Psoas muscle (tissue), 7 donors: ENCODE measurements at regions not wholly inside any gene's neighbourhood (a gene's known extent, or its start where the extent isn't known, plus 50 kb on each side); places are given as distances from the start of the nearest gene placed in this dataset.

Experiments
- ATAC-seq, 4 donors: fragments of 200-7000 bp; cut with Tn5 transposase; one replicate each; pipeline ENCODE4 v1.9.1; 2020; ENCODE audit warnings: moderate library complexity in 3 of 4, mild to moderate bottlenecking in 2 of 4
- DNase-seq, 2 donors: peaks; one replicate each; pipeline ENCODE4 v3.0.0-alpha.2; 2020
- H3K27ac ChIP-seq: fragments of 200-600 bp; one replicate; pipeline ENCODE4 v1.8.0; 2022
- H3K27me3 ChIP-seq, 3 donors: fragments of 200-600 bp in 1 of 3; one replicate each; pipeline versions ENCODE4 v1.6.1 to v1.8.0; 2013 to 2022; ENCODE audit warnings: low read length in 2 of 3, mild to moderate bottlenecking in 2 of 3, moderate library complexity in 1 of 3; ENCODE audit not compliant: insufficient read depth in 3 of 3
- H3K36me3 ChIP-seq, 2 donors: fragments of 200-600 bp in 1 of 2; one replicate each; pipeline versions ENCODE4 v1.6.1 to v1.8.0; 2013 to 2022; ENCODE audit warnings: low read depth in 1 of 2, mild to moderate bottlenecking in 1 of 2, moderate library complexity in 1 of 2; ENCODE audit not compliant: insufficient read depth in 1 of 2
- H3K4me1 ChIP-seq: fragments of 200-600 bp; one replicate; pipeline ENCODE4 v1.8.0; 2022
- H3K4me3 ChIP-seq: fragments of 200-600 bp; one replicate; pipeline ENCODE4 v1.8.0; 2022; ENCODE audit warnings: mild to moderate bottlenecking
- H3K9me3 ChIP-seq: fragments of 200-600 bp; one replicate; pipeline ENCODE4 v1.8.0; 2022
- WGBS, 3 donors: extraction: QIAGEN DNeasy Blood & Tissue Kit; methylation state at CpG; one replicate each; pipeline versions ENCODE4 v1.1.6 to v1.1.7; 2013; 5-methylcytosine and 5-hydroxymethylcytosine counted together
- intact Hi-C, 2 donors: fragments of 100-400 bp; cut with DNase I; formaldehyde crosslinking; loops; one replicate each; pipeline versions ENCODE4 v1.11.0 to v1.14.2; 2022
- TF ChIP-seq, protein P1 (sequence below): fragments of 200-600 bp; IDR thresholded peaks from one replicate; pipeline ENCODE4 v1.8.0; 2022; ENCODE audit warnings: antibody characterized with exemption
- donor health status: healthy with polysubstance abuse.
- donor health status: DM: no; HTN: no; CAD: no; lungs with moderate emphysema.
- donor health status: Bipolar disorder and iron deficiency.
- donor health status: healthy.
- donor health status: DM: yes; HTN: yes; CAD: no.
- donor health status: DM: no; HTN: no; CAD: no.
- donor health status: DM: yes; HTN: yes; CAD: no.

- ATAC-seq = no peak
- DNase-seq = no peak
Observed at GRCh38 chr4:181601103-181601502, 642.1 kb upstream of the TENM3 start.

GRCh38 chr4:181604546-181604945 is 638.7 kb upstream of the TENM3 start:
- ATAC-seq (no peak), DNase-seq (no peak)
- H3K27ac ChIP-seq = no peak overlapping the region
- H3K36me3 ChIP-seq = no peaks in the 10 kb centered on the region
- intact Hi-C loops = no loop called here
- no peak overlapping the region for H3K4me3 ChIP-seq
- TF ChIP-seq, protein P1, sequence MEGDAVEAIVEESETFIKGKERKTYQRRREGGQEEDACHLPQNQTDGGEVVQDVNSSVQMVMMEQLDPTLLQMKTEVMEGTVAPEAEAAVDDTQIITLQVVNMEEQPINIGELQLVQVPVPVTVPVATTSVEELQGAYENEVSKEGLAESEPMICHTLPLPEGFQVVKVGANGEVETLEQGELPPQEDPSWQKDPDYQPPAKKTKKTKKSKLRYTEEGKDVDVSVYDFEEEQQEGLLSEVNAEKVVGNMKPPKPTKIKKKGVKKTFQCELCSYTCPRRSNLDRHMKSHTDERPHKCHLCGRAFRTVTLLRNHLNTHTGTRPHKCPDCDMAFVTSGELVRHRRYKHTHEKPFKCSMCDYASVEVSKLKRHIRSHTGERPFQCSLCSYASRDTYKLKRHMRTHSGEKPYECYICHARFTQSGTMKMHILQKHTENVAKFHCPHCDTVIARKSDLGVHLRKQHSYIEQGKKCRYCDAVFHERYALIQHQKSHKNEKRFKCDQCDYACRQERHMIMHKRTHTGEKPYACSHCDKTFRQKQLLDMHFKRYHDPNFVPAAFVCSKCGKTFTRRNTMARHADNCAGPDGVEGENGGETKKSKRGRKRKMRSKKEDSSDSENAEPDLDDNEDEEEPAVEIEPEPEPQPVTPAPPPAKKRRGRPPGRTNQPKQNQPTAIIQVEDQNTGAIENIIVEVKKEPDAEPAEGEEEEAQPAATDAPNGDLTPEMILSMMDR = no peak
- no peaks in the 10 kb centered on the region for H3K4me1 ChIP-seq
- 74 to 86% (median 78%) methylated on average over 4 of the region's 4 CpGs for WGBS, 3 donors
- no peaks in the 10 kb centered on the region for H3K9me3 ChIP-seq
- no peaks in the 10 kb centered on the region for H3K27me3 ChIP-seq

More at GRCh38 chr4:181601103-181601502, 642.1 kb upstream of the TENM3 start:
- 58 to 75% (median 59%) methylated on average over 2 of the region's 2 CpGs for WGBS, 3 donors
- H3K4me1 ChIP-seq = no peaks in the 10 kb centered on the region
- no peak overlapping the region for H3K4me3 ChIP-seq
- no peaks in the 10 kb centered on the region for H3K9me3 ChIP-seq
- H3K36me3 ChIP-seq = no peaks in the 10 kb centered on the region
- H3K27ac ChIP-seq = no peak overlapping the region
- H3K27me3 ChIP-seq = no peaks in the 10 kb centered on the region
- intact Hi-C loops = no loop called here
- TF ChIP-seq, protein P1 = no peak

DNA sequence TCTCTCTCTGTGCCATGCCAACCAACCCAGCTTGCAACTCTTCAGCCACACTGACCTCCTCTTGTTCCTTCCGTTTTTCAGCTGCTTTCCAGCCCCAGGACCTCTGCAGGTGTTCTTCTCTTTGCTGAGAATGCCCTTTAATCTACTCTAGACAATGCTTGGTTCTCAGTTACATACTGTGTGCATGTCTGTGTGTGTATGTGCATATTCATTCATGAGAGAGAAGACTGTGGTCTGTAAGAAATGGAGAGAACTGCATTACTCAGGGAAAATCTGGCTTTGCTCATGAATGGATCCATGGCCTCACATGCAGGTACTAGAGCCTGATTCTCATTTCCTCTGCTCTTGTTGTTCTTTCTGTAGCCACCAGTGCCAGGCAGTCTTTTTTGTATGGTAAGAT is 636.9 kb upstream of the TENM3 start:
- Histone ChIP-seq H3K27me3 (no peaks in the 10 kb centered on the region), H3K4me3 (no peak overlapping the region), H3K4me1 (no peaks in the 10 kb centered on the region), H3K9me3 (no peaks in the 10 kb centered on the region), H3K36me3 (no peaks in the 10 kb centered on the region), H3K27ac (no peak overlapping the region)
- 55 to 64% (median 56%) methylated on average over 1 of the region's 1 CpG for WGBS, 3 donors
- ATAC-seq (no peak), DNase-seq (no peak)
- TF ChIP-seq, protein P1 = no peak
- intact Hi-C loops = no loop called here

GRCh38 chr4:181608181-181608580 is 635.0 kb upstream of the TENM3 start:
- Histone ChIP-seq H3K27ac (no peak overlapping the region), H3K36me3 (no peaks in the 10 kb centered on the region), H3K9me3 (no peaks in the 10 kb centered on the region), H3K4me1 (no peaks in the 10 kb centered on the region), H3K4me3 (no peak overlapping the region), H3K27me3 (no peaks in the 10 kb centered on the region)
- no peak for DNase-seq
- TF ChIP-seq, protein P1 = no peak
- intact Hi-C loops = no loop called here
- no peak for ATAC-seq
- 27 to 34% (median 33%) methylated on average over 2 of the region's 2 CpGs for WGBS, 3 donors

DNA sequence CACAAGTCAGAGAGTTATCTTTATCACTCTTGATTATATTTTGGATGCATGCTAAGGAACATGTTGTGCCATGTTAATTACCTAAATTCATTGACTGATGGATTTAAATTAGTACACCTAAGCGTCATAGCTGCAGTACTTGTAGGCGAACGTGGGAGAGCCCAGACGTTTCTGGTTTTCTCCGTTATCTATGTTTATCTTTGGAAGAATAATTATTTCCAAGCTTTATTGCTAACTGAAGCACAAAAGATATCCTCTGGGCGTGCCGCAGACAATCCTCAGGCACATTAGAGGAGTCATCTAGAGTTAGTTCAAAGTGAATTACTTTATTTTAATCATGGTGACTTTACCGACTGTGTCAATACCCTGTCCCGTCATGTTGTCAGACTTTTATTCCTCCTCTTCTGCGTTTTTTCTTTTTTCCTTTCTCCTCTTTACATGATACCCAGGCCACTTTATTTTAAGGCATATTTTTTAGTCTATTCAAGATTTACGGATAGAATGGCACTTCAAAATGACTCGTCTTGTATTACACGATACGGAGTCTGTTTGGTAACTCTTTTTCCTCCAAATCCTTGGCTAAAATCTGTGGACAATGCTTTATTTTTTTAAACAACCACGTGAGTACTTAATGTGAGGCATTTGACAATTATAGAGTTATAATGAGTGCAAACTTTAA is 632.0 kb upstream of the TENM3 start:
- DNase-seq = no peak
- H3K27me3 ChIP-seq = no peaks in the 10 kb centered on the region
- ATAC-seq = no peak
- 52 to 61% (median 60%) methylated on average over 15 of the region's 15 CpGs for WGBS, 3 donors
- TF ChIP-seq, protein P1 = no peak
- H3K4me3 ChIP-seq = no peak overlapping the region
- H3K9me3 ChIP-seq = no peaks in the 10 kb centered on the region
- intact Hi-C loops = no loop called here
- no peak overlapping the region for H3K27ac ChIP-seq
- no peaks in the 10 kb centered on the region for H3K36me3 ChIP-seq
- H3K4me1 ChIP-seq = no peaks in the 10 kb centered on the region
